ENCODE measurements at regions not wholly inside any gene's neighbourhood (a gene's known extent, or its start where the extent isn't known, plus 50 kb on each side); places are given as distances from the start of the nearest gene placed in this dataset.

DNA sequence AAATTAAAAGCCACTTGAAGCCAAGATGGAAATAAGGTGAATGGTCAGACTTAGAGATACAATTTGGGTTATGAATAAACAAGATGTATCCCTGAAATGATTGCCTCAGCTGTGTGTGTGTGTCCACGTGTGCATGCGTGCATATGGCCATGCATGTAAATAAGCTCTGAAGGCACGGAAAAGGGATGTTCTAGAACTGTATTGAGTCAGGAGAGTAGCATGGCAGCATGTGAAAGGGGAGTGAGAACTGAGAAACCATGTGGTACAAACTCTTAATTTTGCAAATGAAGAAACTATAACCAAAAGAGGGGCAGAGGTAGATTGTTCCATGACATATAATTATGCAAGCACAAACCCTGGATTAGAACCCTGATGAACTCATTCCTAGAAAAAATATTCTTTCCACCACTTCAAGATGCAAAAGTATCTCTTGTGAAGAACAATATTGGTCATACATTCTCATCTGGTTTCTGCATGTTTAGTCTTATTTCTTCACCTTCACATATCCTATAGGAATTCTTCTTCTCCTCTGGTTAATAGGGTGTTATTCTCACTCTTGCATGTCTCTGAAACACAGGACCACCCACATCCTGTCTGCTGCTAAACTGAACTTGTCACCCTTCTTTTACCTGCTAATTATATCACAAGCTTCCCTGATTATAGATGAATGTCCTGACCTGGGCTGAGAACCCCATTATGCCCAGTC lies 455.8 kb downstream of the SETBP1 start:
- TF ChIP-seq, protein P1, sequence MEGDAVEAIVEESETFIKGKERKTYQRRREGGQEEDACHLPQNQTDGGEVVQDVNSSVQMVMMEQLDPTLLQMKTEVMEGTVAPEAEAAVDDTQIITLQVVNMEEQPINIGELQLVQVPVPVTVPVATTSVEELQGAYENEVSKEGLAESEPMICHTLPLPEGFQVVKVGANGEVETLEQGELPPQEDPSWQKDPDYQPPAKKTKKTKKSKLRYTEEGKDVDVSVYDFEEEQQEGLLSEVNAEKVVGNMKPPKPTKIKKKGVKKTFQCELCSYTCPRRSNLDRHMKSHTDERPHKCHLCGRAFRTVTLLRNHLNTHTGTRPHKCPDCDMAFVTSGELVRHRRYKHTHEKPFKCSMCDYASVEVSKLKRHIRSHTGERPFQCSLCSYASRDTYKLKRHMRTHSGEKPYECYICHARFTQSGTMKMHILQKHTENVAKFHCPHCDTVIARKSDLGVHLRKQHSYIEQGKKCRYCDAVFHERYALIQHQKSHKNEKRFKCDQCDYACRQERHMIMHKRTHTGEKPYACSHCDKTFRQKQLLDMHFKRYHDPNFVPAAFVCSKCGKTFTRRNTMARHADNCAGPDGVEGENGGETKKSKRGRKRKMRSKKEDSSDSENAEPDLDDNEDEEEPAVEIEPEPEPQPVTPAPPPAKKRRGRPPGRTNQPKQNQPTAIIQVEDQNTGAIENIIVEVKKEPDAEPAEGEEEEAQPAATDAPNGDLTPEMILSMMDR (IDR thresholded peaks at IDR 0.05): no peak
- TF ChIP-seq EZH2 (IDR thresholded peaks at IDR 0.05): no peak
- TF ChIP-seq EZH2phosphoT487 (IDR thresholded peaks at IDR 0.05): no peak
